GDM1 (cell line): ENCODE measurements at regions not wholly inside any gene's neighbourhood (a gene's known extent, or its start where the extent isn't known, plus 50 kb on each side); places are given as distances from the start of the nearest gene placed in this dataset.
"Not testable (repeated sequence)": the region's sequence is repeated elsewhere in the genome, so short reads cannot be mapped to it uniquely, and the experiment has no call there.

Experiments used
- DNase-seq: peaks from one replicate; lab custom pipeline; 2025; lab: John Stamatoyannopoulos, UW

- no peak for DNase-seq
Observed at GRCh38 chr5:120919017-120919416, 454.9 kb downstream of the PRR16 start.

- DNase-seq: no peak
Observed at GRCh38 chr5:120923026-120923425, 458.9 kb downstream of the PRR16 start.

GRCh38 chr5:120926471-120926870 is 462.4 kb downstream of the PRR16 start:
- DNase-seq: no peak

- DNase-seq: no peak
Observed at GRCh38 chr5:120927950-120928530, 463.9 kb downstream of the PRR16 start.

GRCh38 chr5:120932480-120932879 is 468.4 kb downstream of the PRR16 start:
- DNase-seq: no peak

GRCh38 chr5:120934031-120934430 is 469.9 kb downstream of the PRR16 start:
- DNase-seq: no peak

GRCh38 chr5:120936652-120937051 is 472.6 kb downstream of the PRR16 start:
- DNase-seq: no peak

GRCh38 chr5:120938604-120939003 is 474.5 kb downstream of the PRR16 start:
- DNase-seq: no peak

GRCh38 chr5:120942596-120943350 is 478.7 kb downstream of the PRR16 start:
- DNase-seq: no peak

GRCh38 chr5:120949596-120949995 is 485.5 kb downstream of the PRR16 start:
- DNase-seq: not testable (repeated sequence)

- not testable (repeated sequence) for DNase-seq
Observed at GRCh38 chr5:120953445-120953844, 489.3 kb downstream of the PRR16 start.

GRCh38 chr5:120954255-120954654 is 490.2 kb downstream of the PRR16 start:
- DNase-seq: no peak

GRCh38 chr5:120955795-120956194 is 491.7 kb downstream of the PRR16 start:
- no peak for DNase-seq

- DNase-seq: no peak
Observed at GRCh38 chr5:120958877-120959485, 494.9 kb downstream of the PRR16 start.

- no peak for DNase-seq
Observed at GRCh38 chr5:120960510-120960909, 496.4 kb downstream of the PRR16 start.

- no peak for DNase-seq
Observed at GRCh38 chr5:120967366-120967765, 503.3 kb downstream of the PRR16 start.

- no peak for DNase-seq
Observed at GRCh38 chr5:120974690-120975089, 510.6 kb downstream of the PRR16 start.

GRCh38 chr5:120982351-120982750 is 518.3 kb downstream of the PRR16 start:
- no peak for DNase-seq

GRCh38 chr5:120985526-120985925 is 521.4 kb downstream of the PRR16 start:
- no peak for DNase-seq

GRCh38 chr5:120988491-120988890 is 524.4 kb downstream of the PRR16 start:
- no peak for DNase-seq

- no peak for DNase-seq
Observed at GRCh38 chr5:120988941-120989340, 524.8 kb downstream of the PRR16 start.

GRCh38 chr5:120991569-120991968 is 527.5 kb downstream of the PRR16 start:
- no peak for DNase-seq

- no peak for DNase-seq
Observed at GRCh38 chr5:120994112-120994511, 530.0 kb downstream of the PRR16 start.
